H9 (cell line): ENCODE measurements at regions not wholly inside any gene's neighbourhood (a gene's known extent, or its start where the extent isn't known, plus 50 kb on each side); places are given as distances from the start of the nearest gene placed in this dataset.
A peak's percentile ranks its signal among the peaks of the same experiment; 100 is the strongest.

Experiments
- DNase-seq: peaks from one replicate; pipeline ENCODE4 v3.0.0-alpha.2; 2017
- H2AFZ ChIP-seq: one replicate; pipeline ENCODE4 v1.6.1; 2013; ENCODE audit warnings: mild to moderate bottlenecking, low read length, control low read depth, moderate library complexity
- H2AK5ac ChIP-seq: 2 replicates; pipeline ENCODE4 v1.6.1; 2013; ENCODE audit warnings: low read length, control low read depth, mixed read lengths; ENCODE audit not compliant: insufficient read length
- H2BK120ac ChIP-seq: one replicate; pipeline ENCODE4 v1.6.1; 2013; ENCODE audit warnings: low read depth, mild to moderate bottlenecking, low read length, control low read depth, inconsistent platforms; ENCODE audit not compliant: poor library complexity, severe bottlenecking
- H2BK12ac ChIP-seq: 2 replicates; pipeline ENCODE4 v1.6.1; 2013; ENCODE audit warnings: low read length, control low read depth, mixed read lengths, low read depth; ENCODE audit not compliant: insufficient read length
- H2BK15ac ChIP-seq: 2 replicates; pipeline ENCODE4 v1.6.1; 2013; ENCODE audit warnings: low read depth, low read length, control low read depth
- H2BK20ac ChIP-seq: one replicate; pipeline ENCODE4 v1.6.1; 2013; ENCODE audit warnings: low read depth, mild to moderate bottlenecking, low read length, control low read depth, inconsistent platforms; ENCODE audit not compliant: poor library complexity, severe bottlenecking
- H2BK5ac ChIP-seq: 2 replicates; pipeline ENCODE4 v1.6.1; 2013; ENCODE audit warnings: low read length, control low read depth, mixed read lengths; ENCODE audit not compliant: insufficient read length
- H3K14ac ChIP-seq: 2 replicates; pipeline ENCODE4 v1.6.1; 2013; ENCODE audit warnings: low read length, control low read depth; ENCODE audit not compliant: insufficient read depth
- H3K18ac ChIP-seq: 2 replicates; pipeline ENCODE4 v1.6.1; 2013; ENCODE audit warnings: low read depth, mild to moderate bottlenecking, mixed read lengths, low read length, control low read depth; ENCODE audit not compliant: insufficient read length
- H3K23ac ChIP-seq: 2 replicates; pipeline ENCODE4 v1.6.1; 2013; ENCODE audit warnings: low read length, control low read depth, mixed read lengths, low read depth; ENCODE audit not compliant: insufficient read length
- H3K23me2 ChIP-seq: 2 replicates; pipeline ENCODE4 v1.6.1; 2013; ENCODE audit warnings: low read depth, mild to moderate bottlenecking, mixed read lengths, low read length, control low read depth; ENCODE audit not compliant: insufficient read length, poor library complexity, severe bottlenecking
- H3K27ac ChIP-seq: 2 replicates; pipeline ENCODE4 v1.5.1; 2013; ENCODE audit warnings: low read length, control low read depth, mixed read lengths, low read depth; ENCODE audit not compliant: insufficient read length
- H3K27me3 ChIP-seq: 2 replicates; pipeline ENCODE4 v1.6.1; 2013; ENCODE audit warnings: low read length, control low read depth, inconsistent platforms; ENCODE audit not compliant: insufficient read depth
- H3K4ac ChIP-seq: 2 replicates; pipeline ENCODE4 v1.6.1; 2013; ENCODE audit warnings: low read depth, mild to moderate bottlenecking, control low read depth, inconsistent platforms, low read length, moderate library complexity
- H3K4me1 ChIP-seq: 2 replicates; pipeline ENCODE4 v1.6.1; 2013; ENCODE audit warnings: low read length, control low read depth, inconsistent platforms; ENCODE audit not compliant: insufficient read depth
- H3K4me2 ChIP-seq: 2 replicates; pipeline ENCODE4 v1.6.1; 2013; ENCODE audit warnings: low read length, control low read depth, mixed read lengths; ENCODE audit not compliant: insufficient read length, insufficient read depth
- H3K56ac ChIP-seq: 2 replicates; pipeline ENCODE4 v1.6.1; 2013; ENCODE audit warnings: low read depth, mild to moderate bottlenecking, mixed read lengths, low read length, control low read depth; ENCODE audit not compliant: insufficient read length
- H3K79me1 ChIP-seq: 2 replicates; pipeline ENCODE4 v1.6.1; 2013; ENCODE audit warnings: low read depth, mild to moderate bottlenecking, moderate library complexity, low read length, control low read depth, inconsistent platforms; ENCODE audit not compliant: insufficient read depth, poor library complexity, severe bottlenecking
- H3K79me2 ChIP-seq: 2 replicates; pipeline ENCODE4 v1.6.1; 2013; ENCODE audit warnings: low read length, control low read depth, inconsistent platforms; ENCODE audit not compliant: insufficient read depth
- H3K9ac ChIP-seq: 2 replicates; pipeline ENCODE4 v1.6.1; 2013; ENCODE audit warnings: low read length, control low read depth, mixed read lengths; ENCODE audit not compliant: insufficient read length; ENCODE audit errors: extremely low read depth
- H3K9me3 ChIP-seq: one replicate; pipeline ENCODE4 v1.6.1; 2013; ENCODE audit warnings: low read depth, low read length, inconsistent platforms; ENCODE audit not compliant: control insufficient read depth
- H3T11ph ChIP-seq: one replicate; pipeline ENCODE4 v1.6.1; 2013; ENCODE audit warnings: mild to moderate bottlenecking, low read length, control low read depth, inconsistent platforms
- H4K20me1 ChIP-seq: one replicate; pipeline ENCODE4 v1.6.1; 2013; ENCODE audit not compliant: control insufficient read depth, insufficient read length, insufficient read depth
- H4K5ac ChIP-seq: 2 replicates; pipeline ENCODE4 v1.6.1; 2013; ENCODE audit warnings: low read depth, mild to moderate bottlenecking, mixed read lengths, low read length, control low read depth; ENCODE audit not compliant: insufficient read length
- H4K8ac ChIP-seq: replicated peaks from 2 replicates; pipeline ENCODE4 v1.6.1; 2013; ENCODE audit warnings: low read length, control low read depth, mixed read lengths, low read depth; ENCODE audit not compliant: insufficient read length
- H4K91ac ChIP-seq: 2 replicates; pipeline ENCODE4 v1.6.1; 2013; ENCODE audit warnings: low read depth, mild to moderate bottlenecking, moderate library complexity, mixed read lengths, low read length, control low read depth; ENCODE audit not compliant: insufficient read length
- H3K27ac Mint-ChIP-seq, 3 experiments: 2 replicates in 2 of 3; 3 replicates in 1 of 3; pipeline ENCODE4 v1.8.0; 2020 to 2021; ENCODE audit warnings: mixed read lengths in 3 of 3, mild to moderate bottlenecking in 1 of 3, moderate library complexity in 1 of 3
- H3K27me3 Mint-ChIP-seq: 2 replicates; pipeline ENCODE4 v1.8.0; 2021; ENCODE audit warnings: low read depth, mild to moderate bottlenecking, moderate library complexity, mixed read lengths
- H3K36me3 Mint-ChIP-seq, 3 experiments: 2 replicates in 2 of 3; 3 replicates in 1 of 3; pipeline ENCODE4 v1.8.0; 2020 to 2021; ENCODE audit warnings: low read depth in 3 of 3, mixed read lengths in 3 of 3; ENCODE audit not compliant: insufficient read depth in 1 of 3
- H3K4me1 Mint-ChIP-seq, 2 experiments: 2 replicates each; pipeline ENCODE4 v1.8.0; 2020; ENCODE audit warnings: mixed read lengths in 2 of 2
- H3K4me3 Mint-ChIP-seq, 2 experiments: 2 replicates in 1 of 2; 3 replicates in 1 of 2; pipeline ENCODE4 v1.8.0; 2020 to 2021; ENCODE audit warnings: mild to moderate bottlenecking in 2 of 2, mixed read lengths in 2 of 2, moderate library complexity in 1 of 2
- H3K9me3 Mint-ChIP-seq, 2 experiments: 2 replicates in 1 of 2; 3 replicates in 1 of 2; pipeline ENCODE4 v1.8.0; 2020; ENCODE audit warnings: mild to moderate bottlenecking in 2 of 2, mixed read lengths in 2 of 2, moderate library complexity in 1 of 2
- CTCF ChIP-seq: fragments of 200-600 bp; sonication (generic); conservative IDR thresholded peaks from 3 replicates; pipeline ENCODE4 v1.8.0; 2021; ENCODE audit warnings: antibody characterized with exemption, mild to moderate bottlenecking
- WGBS: extraction: QIAGEN DNeasy Blood & Tissue Kit; methylation state at CpG from one replicate; pipeline ENCODE4 v1.1.7; 2013; ENCODE audit warnings: missing lambda C conversion rate, low lambda C conversion rate, mixed read lengths; ENCODE audit not compliant: insufficient read length; ENCODE audit errors: extremely low coverage; 5-methylcytosine and 5-hydroxymethylcytosine counted together

DNA sequence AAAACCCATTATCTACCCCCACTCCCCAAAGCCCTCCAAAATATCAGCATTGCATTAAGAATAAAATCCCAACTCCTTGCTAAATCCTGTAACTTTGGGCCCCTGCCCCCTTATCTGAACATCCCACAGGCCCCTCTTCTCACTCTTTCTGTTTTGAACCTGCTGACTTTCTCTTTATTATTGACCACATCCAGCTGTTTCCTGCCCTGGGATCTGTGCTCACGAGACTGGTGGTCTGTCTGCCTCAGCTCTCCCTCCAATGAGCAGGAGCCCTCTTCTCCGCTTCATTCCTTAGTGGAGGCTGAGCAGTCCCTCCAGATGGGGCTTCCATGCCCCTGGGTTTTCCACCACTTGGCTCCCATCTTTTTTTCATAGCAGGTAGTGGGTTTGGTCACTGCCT, 116.9 kb downstream of the ACKR3 start:
- H2BK20ac ChIP-seq = no peak overlapping the region
- no peaks in the 10 kb centered on the region for H4K20me1 ChIP-seq
- H3K14ac ChIP-seq = no peak overlapping the region; the same call in 1 of the 2 replicates
- peaks cover 43 to 49% of the 10 kb centered on the region in 2 experiments for H3K4me1 Mint-ChIP-seq
- H4K91ac ChIP-seq = no peak overlapping the region
- no peak overlapping the region for H2BK5ac ChIP-seq
- H3K4ac ChIP-seq = no peak overlapping the region
- H3K9me3 Mint-ChIP-seq = no peaks in the 10 kb centered on the region
- H2BK120ac ChIP-seq = no peak overlapping the region
- TF ChIP-seq CTCF = no peak
- no peak overlapping the region for H3K9ac ChIP-seq
- H3K56ac ChIP-seq = no peak overlapping the region
- no peak overlapping the region for H2AFZ ChIP-seq
- peaks cover 4% of the 10 kb centered on the region for H3K27me3 Mint-ChIP-seq
- no peak overlapping the region for H3K4me2 ChIP-seq
- no peaks in the 10 kb centered on the region for H3K79me1 ChIP-seq
- H2BK15ac ChIP-seq = no peak overlapping the region
- H4K8ac ChIP-seq = no peak overlapping the region
- WGBS = no CpG with 5 or more reads among the region's 2 CpGs
- no peaks in the 10 kb centered on the region for H3K79me2 ChIP-seq
- H3K9me3 ChIP-seq = no peaks in the 10 kb centered on the region
- no peak overlapping the region for H3K4me3 Mint-ChIP-seq
- H3K18ac ChIP-seq = no peak overlapping the region
- H2BK12ac ChIP-seq = no peak overlapping the region
- no peak overlapping the region for H2AK5ac ChIP-seq
- H3K27ac ChIP-seq = no peak overlapping the region
- H3K36me3 Mint-ChIP-seq = no peaks in the 10 kb centered on the region
- H3T11ph ChIP-seq = no peak overlapping the region
- H3K27me3 ChIP-seq = no peaks in the 10 kb centered on the region
- H3K23me2 ChIP-seq = no peaks in the 10 kb centered on the region
- DNase-seq = no peak
- H4K5ac ChIP-seq = no peak overlapping the region
- no peak overlapping the region for H3K23ac ChIP-seq
- H3K4me1 ChIP-seq = no peaks in the 10 kb centered on the region; the same call in 1 of the 2 replicates
- H3K27ac Mint-ChIP-seq = peak overlapping the region in 1 of 3 experiments; percentile 58; a peak in 1 of 7 replicates
